GM13976 (cell line): ENCODE measurements at regions not wholly inside any gene's neighbourhood (a gene's known extent, or its start where the extent isn't known, plus 50 kb on each side); places are given as distances from the start of the nearest gene placed in this dataset.

Source experiments
- DNase-seq: peaks from one replicate; pipeline ENCODE4 v3.0.0; 2012; ENCODE audit warnings: low spot score
- in situ Hi-C: fragments of 300-500 bp; cut with MboI; formaldehyde crosslinking; loops from one replicate; pipeline ENCODE4 v1.12.0; 2022; ENCODE audit warnings: low sequenced_read_pairs, mixed read lengths, inconsistent platforms; ENCODE audit not compliant: unreplicated experiment
- TF ChIP-seq, protein P1 (sequence below): IDR thresholded peaks from 2 replicates; pipeline ENCODE4 v1.5.1; 2012; ENCODE audit warnings: borderline replicate concordance, mild to moderate bottlenecking; ENCODE audit not compliant: insufficient read depth; ENCODE audit errors: extremely low read depth, missing control alignments, control extremely low read depth

DNA sequence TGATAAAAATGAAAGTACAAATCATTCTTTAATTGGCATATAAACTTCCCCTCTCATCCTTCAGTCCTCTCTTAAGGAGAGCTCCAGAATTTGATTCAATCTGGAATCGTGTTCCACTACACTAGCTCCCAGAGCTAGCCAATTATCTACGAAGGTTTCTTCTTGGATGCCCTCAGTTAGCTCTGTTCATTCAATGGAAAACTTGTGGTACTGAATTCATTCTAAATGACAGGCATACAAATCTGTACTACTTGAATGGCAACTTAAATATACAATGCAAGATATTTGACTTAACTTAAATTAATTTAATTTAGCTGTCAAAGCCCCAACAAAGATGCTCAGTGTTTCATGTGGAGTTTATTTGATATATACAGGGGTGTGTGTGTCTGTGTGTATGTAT is 1474.2 kb upstream of the CELF4 start:
- TF ChIP-seq, protein P1, sequence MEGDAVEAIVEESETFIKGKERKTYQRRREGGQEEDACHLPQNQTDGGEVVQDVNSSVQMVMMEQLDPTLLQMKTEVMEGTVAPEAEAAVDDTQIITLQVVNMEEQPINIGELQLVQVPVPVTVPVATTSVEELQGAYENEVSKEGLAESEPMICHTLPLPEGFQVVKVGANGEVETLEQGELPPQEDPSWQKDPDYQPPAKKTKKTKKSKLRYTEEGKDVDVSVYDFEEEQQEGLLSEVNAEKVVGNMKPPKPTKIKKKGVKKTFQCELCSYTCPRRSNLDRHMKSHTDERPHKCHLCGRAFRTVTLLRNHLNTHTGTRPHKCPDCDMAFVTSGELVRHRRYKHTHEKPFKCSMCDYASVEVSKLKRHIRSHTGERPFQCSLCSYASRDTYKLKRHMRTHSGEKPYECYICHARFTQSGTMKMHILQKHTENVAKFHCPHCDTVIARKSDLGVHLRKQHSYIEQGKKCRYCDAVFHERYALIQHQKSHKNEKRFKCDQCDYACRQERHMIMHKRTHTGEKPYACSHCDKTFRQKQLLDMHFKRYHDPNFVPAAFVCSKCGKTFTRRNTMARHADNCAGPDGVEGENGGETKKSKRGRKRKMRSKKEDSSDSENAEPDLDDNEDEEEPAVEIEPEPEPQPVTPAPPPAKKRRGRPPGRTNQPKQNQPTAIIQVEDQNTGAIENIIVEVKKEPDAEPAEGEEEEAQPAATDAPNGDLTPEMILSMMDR: no peak
- no peak for DNase-seq
- in situ Hi-C loops: no loop called here

DNA sequence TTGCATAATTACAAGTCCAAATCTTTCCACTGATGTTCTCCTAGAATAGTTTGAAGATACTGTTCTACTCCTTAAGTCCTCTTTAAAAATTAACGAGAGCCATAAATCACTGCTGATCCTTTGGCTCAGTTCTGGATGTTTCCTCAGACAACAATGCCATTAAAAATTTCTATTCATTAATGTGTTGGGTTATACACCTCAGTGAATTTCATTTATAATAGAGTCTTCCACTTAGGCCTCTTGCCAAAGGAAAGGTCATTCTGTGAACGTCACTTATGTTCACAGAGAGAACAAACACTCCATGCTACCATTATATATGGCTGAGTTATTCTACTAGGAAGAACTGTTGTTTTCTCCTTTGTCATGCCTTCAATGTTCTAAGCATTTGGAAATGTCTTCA is 1472.3 kb upstream of the CELF4 start:
- no peak for DNase-seq
- in situ Hi-C loops: no loop called here
- TF ChIP-seq, protein P1: no peak

DNA sequence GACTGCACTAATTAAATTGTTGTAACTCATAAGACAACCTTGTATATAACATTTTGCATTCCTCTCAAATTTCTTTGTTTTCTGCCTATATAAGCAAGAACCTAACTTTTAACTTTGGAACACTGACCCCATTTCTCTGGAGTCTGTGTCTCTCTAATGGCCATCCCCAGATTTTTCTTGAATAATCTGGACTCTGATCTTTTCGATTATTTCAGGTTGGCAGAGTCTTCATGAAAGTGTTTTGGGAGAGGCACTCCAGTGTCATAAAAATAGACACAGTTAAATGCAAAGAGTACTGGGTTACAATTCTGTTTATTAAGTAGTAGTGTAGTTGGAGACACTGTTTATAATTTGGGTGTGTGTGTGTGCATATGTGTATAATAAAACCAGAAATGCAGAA is 1467.7 kb upstream of the CELF4 start:
- in situ Hi-C loops: no loop called here
- TF ChIP-seq, protein P1: no peak
- DNase-seq: no peak

DNA sequence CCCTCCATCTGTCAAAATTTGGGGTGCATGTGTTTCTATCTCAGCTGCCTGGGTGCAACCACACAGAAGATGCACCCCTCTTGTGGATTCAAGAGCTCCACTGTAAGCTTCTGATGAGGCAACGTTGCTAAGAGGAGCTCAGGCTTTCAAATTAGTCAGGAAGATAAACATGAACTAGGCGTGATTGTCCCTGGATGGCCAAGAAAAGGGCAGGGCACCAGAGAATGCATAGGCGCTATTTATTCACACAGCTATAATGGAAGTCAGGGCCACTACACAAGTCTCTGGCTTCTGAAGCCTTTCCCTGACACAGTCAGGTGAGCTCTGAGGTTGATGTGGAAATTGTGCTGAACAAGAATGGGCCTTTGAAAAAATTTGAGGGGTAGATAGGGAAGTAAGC is 1466.0 kb upstream of the CELF4 start:
- TF ChIP-seq, protein P1: no peak
- DNase-seq: no peak
- in situ Hi-C loops: no loop called here

DNA sequence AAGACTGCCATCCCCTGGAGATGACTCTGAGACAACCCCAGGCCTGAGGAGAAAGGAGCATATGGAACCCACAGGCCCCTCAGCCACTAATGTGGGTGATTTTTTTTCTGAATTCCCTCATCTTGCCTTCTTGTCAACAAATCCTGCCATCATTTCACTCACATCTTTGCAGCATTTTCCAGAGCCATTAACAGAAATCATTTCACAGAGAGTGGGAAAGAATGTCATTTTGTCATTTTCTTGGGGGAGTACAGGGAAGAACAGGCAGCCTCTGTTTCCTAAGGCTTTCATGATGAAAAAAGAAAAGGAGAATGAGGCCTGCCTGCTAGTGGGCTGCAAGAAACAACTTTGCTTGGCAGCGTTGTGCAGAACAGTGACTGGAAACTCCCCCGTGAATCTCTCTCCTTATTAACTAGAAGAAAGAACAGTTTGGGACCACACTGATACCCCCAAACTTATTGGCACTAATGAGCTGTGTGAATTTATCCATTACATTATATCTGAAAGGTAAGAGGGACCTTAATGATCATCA is 1464.6 kb upstream of the CELF4 start:
- TF ChIP-seq, protein P1: no peak
- DNase-seq: no peak
- in situ Hi-C loops: no loop called here

DNA sequence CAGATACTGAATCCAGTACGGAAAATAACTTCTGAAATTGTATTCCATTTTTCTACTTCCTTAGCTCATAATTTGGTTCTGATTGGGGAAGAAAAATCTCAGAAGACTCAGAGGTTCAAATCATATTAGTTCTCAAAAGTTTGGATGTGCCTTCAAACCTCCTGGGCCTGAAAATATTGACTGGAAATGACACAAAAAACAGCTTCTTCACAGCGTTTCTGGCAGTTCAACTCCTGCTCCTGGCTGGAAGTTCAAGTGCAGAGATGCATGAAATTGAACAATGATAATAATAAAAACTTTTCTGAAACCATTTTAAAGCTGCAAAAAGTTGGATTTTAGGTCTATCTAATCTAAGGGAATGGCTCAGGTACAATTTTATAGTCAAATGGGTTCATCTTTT is 1459.9 kb upstream of the CELF4 start:
- in situ Hi-C loops: no loop called here
- TF ChIP-seq, protein P1: no peak
- no peak for DNase-seq

DNA sequence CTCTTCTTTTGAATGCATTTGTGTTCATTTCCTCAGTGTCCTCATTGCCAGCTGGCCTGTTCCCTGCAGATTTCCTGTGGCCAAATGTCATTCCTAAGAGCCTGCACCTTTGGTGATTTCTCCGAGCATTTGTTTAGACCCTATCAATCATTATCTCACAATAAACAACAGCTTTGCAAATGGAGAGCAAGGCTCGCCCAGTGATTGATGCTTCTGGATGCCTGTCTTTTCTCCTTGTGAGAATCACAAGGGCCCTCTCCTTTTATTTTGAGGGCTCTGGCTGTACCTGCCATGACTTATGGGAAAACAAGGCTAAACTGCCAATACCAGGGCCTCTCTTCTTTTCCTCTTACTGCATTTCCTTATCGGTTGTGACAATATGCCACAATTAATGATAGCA is 1454.4 kb upstream of the CELF4 start:
- no peak for DNase-seq
- in situ Hi-C loops: no loop called here
- TF ChIP-seq, protein P1: no peak
